ENCODE measurements at regions not wholly inside any gene's neighbourhood (a gene's known extent, or its start where the extent isn't known, plus 50 kb on each side); places are given as distances from the start of the nearest gene placed in this dataset.

DNA sequence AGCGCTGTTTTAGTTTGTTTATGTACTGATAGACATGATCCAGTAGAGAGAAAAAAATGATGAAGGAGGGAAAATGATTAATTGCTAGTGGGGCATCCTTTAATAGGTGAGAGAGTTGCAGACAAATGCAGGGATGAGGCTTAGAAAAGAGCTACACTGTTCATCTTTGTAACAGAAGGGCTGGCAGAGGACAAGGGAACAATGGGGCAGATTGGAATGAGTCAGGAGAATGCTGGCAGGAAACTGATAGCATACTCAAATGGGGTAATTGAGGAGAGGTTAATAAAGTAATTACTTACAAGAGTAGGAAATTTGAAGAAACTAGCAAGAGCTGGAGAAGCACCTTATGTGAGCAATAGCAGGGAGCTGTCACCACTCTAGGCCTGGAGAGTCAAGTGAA lies 170.9 kb downstream of the OXSM start:
- 38% methylated on average over 1 of the region's 1 CpG for WGBS (ENCODE audit: low lambda C conversion rate)
- H3K27ac ChIP-seq (ENCODE audit: low read depth in 2 of 2, low read length in 1 of 2), result no peak overlapping the region

More for the DNA sequence above, 170.9 kb downstream of the OXSM start:
- Histone ChIP-seq H3K79me2 (ENCODE audit: insufficient read depth) (no peaks in the 10 kb centered on the region), H3K9me3 (no peaks in the 10 kb centered on the region; the same call in 1 of the 2 replicates), H3K9me2 (no peaks in the 10 kb centered on the region), H3K4me1 (ENCODE audit: control insufficient read depth in 1 of 2, insufficient read depth in 2 of 2, low read depth in 1 of 2, low read length in 1 of 2) (no peaks in the 10 kb centered on the region; a peak in 1 of 4 replicates), H3K4me2 (no peak overlapping the region), H3K36me3 (replicated peaks in 1 of 2; ENCODE audit: control insufficient read depth in 1 of 2, insufficient read depth in 2 of 2, low read length in 1 of 2) (no peaks in the 10 kb centered on the region), H4K20me1 (ENCODE audit: insufficient read depth) (no peaks in the 10 kb centered on the region), H3K4me3 (ENCODE audit: low read depth in 2 of 2, low read length in 1 of 2) (no peak overlapping the region), H2AFZ (ENCODE audit: low read depth) (no peak overlapping the region), H3K9ac (no peak overlapping the region), H3F3A (replicated peaks; ENCODE audit: insufficient read depth) (no peaks in the 10 kb centered on the region), H3K27me3 (ENCODE audit: insufficient read depth) (no peaks in the 10 kb centered on the region)
- ChIA-PET CTCF (no interaction called here), POLR2A (no interaction called here)
- DNase-seq, result no peak
- TF ChIP-seq GABPA (IDR thresholded peaks at IDR 0.05; ENCODE audit: low read depth) (no peak), REST (IDR thresholded peaks at IDR 0.05; ENCODE audit: low read depth, low read length) (no peak), MEF2A (IDR thresholded peaks at IDR 0.05; ENCODE audit: borderline replicate concordance, low read depth) (no peak), ZBTB33 (IDR thresholded peaks at IDR 0.05; ENCODE audit: borderline replicate concordance, low read depth) (no peak), RCOR1 (IDR thresholded peaks at IDR 0.05; ENCODE audit: low read length) (no peak), NFIC (IDR thresholded peaks at IDR 0.05; ENCODE audit: borderline replicate concordance) (no peak), TAF1 (IDR thresholded peaks at IDR 0.05; ENCODE audit: borderline replicate concordance, low read depth, low read length) (no peak), TCF12 (IDR thresholded peaks at IDR 0.05) (no peak), RXRA (IDR thresholded peaks at IDR 0.05; ENCODE audit: borderline replicate concordance, low read depth) (no peak), GATA2 (CRISPR knock-in tag; IDR thresholded peaks at IDR 0.05) (no peak), EZH2phosphoT487 (IDR thresholded peaks at IDR 0.05; ENCODE audit: borderline replicate concordance, low read depth) (no peak), USF1 (IDR thresholded peaks at IDR 0.05; ENCODE audit: borderline replicate concordance, low read depth) (no peak)
- TF ChIP-seq, protein P1, sequence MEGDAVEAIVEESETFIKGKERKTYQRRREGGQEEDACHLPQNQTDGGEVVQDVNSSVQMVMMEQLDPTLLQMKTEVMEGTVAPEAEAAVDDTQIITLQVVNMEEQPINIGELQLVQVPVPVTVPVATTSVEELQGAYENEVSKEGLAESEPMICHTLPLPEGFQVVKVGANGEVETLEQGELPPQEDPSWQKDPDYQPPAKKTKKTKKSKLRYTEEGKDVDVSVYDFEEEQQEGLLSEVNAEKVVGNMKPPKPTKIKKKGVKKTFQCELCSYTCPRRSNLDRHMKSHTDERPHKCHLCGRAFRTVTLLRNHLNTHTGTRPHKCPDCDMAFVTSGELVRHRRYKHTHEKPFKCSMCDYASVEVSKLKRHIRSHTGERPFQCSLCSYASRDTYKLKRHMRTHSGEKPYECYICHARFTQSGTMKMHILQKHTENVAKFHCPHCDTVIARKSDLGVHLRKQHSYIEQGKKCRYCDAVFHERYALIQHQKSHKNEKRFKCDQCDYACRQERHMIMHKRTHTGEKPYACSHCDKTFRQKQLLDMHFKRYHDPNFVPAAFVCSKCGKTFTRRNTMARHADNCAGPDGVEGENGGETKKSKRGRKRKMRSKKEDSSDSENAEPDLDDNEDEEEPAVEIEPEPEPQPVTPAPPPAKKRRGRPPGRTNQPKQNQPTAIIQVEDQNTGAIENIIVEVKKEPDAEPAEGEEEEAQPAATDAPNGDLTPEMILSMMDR (IDR thresholded peaks at IDR 0.05), result no peak

Measured in SK-N-SH (cell line).